Suprapubic skin (tissue), 4 donors: ENCODE measurements at regions not wholly inside any gene's neighbourhood (a gene's known extent, or its start where the extent isn't known, plus 50 kb on each side); places are given as distances from the start of the nearest gene placed in this dataset.
"Not testable (repeated sequence)": the region's sequence is repeated elsewhere in the genome, so short reads cannot be mapped to it uniquely, and the experiment has no call there.

Experiments used
- POLR2A ChIP-seq, 2 donors: fragments of 450-650 bp; IDR thresholded peaks; one replicate each; pipeline ENCODE4 v1.6.1; 2017; ENCODE audit warnings: antibody characterized with exemption in 2 of 2, mild to moderate bottlenecking in 2 of 2, moderate library complexity in 2 of 2
- POLR2AphosphoS5 ChIP-seq, 3 donors: sonication (generic); formaldehyde crosslinking; IDR thresholded peaks; one replicate each; pipeline ENCODE4 v1.6.1; 2017; ENCODE audit warnings: antibody characterized with exemption in 3 of 3

DNA sequence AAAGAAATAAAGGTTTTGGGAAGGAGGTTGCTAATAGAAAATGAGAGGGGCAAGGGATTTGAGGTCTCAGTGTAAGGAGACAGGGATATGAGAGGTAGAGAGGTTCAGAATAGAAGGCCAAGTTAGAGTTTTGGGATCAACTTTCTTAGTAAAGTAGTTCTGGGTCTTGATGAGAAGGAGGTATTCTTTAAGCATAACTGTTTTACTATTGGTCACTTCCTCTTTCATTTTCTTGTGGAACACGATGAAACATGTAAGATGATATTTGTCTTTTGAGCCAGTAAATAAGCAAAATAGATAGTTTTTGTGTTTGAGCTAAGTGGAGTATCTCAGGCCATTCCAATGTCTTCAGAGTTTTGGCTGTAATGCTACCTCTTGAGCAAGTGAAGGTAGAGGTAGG lies 68.3 kb downstream of the SEPTIN7 start:
- not testable (repeated sequence) for TF ChIP-seq POLR2AphosphoS5, POLR2A (IDR thresholded peaks at IDR 0.05)
